ENCODE measurements at regions not wholly inside any gene's neighbourhood (a gene's known extent, or its start where the extent isn't known, plus 50 kb on each side); places are given as distances from the start of the nearest gene placed in this dataset.

DNA sequence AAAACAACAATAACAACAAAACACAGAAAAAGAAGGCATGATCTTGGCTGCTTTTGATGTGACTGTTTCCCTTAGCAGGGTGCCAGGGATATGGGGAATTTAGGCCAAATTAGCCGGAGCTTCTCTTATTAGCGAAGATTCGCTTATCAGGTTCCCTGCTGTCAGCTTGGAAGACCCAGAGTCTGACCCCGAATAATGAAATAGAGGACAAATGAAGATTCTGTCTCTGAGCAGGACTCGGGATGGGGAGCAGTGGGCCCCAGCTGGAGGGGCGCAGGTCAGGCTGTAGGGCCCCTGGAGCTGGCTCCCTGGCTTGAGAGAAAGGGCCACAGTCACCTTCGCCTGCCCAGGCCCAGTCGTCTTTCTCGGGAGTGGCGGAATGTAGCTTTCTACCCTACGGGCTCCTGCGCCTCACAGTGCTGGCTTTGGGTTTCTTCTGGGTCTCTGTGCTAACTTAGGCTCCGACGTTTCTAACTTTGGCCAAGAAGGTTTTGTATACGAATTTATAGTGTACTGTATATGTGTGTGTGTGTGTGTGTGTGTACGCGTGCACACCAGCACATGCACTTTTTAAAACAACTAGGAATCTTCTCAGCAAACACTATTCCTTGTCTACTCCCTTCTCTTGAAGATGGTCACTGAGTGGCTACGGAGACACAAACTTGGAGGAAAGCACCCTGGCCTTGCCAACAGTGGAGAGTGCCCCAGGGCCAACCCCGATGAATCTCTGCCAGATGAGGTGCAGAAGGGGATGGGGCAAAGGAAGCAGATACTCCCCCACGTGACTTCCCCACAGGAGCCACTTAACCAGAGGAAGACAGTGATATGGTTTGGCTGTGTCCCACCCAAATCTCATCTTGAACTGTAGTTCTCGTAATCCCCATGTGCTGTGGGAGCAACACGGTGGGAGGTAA, 195.6 kb upstream of the COPS8 start:
- Histone ChIP-seq H2AFZ (ENCODE audit: low read length) (no peak overlapping the region), H3K4me2 (ENCODE audit: insufficient read depth, low read length) (no peak overlapping the region), H3K4me1 (ENCODE audit: insufficient read depth, low read length) (peaks cover 5% of the 10 kb centered on the region), H4K20me1 (ENCODE audit: insufficient read depth, low read length) (no peaks in the 10 kb centered on the region), H3K27me3 (ENCODE audit: insufficient read depth, low read length) (no peaks in the 10 kb centered on the region), H3K79me2 (ENCODE audit: insufficient read depth, low read length) (no peaks in the 10 kb centered on the region), H3K9me3 (ENCODE audit: low read depth, low read length) (no peaks in the 10 kb centered on the region), H3K36me3 (ENCODE audit: insufficient read depth, low read length) (no peaks in the 10 kb centered on the region), H3K27ac (ENCODE audit: low read depth, low read length) (no peak overlapping the region), H3K4me3 (ENCODE audit: insufficient read depth, low read length) (no peak overlapping the region)
- DNase-seq (ENCODE audit: insufficient read length, low spot score, missing footprints), result peak; percentile 48
- TF ChIP-seq, protein P1, sequence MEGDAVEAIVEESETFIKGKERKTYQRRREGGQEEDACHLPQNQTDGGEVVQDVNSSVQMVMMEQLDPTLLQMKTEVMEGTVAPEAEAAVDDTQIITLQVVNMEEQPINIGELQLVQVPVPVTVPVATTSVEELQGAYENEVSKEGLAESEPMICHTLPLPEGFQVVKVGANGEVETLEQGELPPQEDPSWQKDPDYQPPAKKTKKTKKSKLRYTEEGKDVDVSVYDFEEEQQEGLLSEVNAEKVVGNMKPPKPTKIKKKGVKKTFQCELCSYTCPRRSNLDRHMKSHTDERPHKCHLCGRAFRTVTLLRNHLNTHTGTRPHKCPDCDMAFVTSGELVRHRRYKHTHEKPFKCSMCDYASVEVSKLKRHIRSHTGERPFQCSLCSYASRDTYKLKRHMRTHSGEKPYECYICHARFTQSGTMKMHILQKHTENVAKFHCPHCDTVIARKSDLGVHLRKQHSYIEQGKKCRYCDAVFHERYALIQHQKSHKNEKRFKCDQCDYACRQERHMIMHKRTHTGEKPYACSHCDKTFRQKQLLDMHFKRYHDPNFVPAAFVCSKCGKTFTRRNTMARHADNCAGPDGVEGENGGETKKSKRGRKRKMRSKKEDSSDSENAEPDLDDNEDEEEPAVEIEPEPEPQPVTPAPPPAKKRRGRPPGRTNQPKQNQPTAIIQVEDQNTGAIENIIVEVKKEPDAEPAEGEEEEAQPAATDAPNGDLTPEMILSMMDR (IDR thresholded peaks at IDR 0.05; ENCODE audit: extremely low read depth, low read depth, low read length), result no peak

DNA sequence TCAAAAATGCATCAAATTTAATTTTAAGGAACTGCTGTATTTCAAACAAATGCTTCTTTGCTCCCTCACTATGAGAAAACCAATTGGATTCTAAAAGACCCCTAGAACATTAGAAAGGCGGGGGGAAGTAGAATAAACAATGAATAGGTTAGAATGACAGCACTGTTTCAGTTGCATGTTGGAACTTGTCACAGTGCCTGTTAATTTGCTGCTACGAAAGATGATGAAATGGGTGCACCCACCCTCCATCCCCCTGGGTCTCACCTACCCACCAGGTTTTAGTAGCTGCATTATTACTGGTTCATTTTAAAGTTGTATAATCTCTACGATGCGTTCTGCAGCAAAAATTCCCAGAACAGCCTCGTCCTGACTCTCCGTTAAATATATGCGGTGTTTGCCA, 193.0 kb upstream of the COPS8 start:
- DNase-seq (ENCODE audit: insufficient read length, low spot score, missing footprints), result no peak
- H3K79me2 ChIP-seq (ENCODE audit: insufficient read depth, low read length), result no peaks in the 10 kb centered on the region
- peaks cover 2% of the 10 kb centered on the region for H3K4me1 ChIP-seq (ENCODE audit: insufficient read depth, low read length)
- H4K20me1 ChIP-seq (ENCODE audit: insufficient read depth, low read length), result no peaks in the 10 kb centered on the region
- TF ChIP-seq, protein P1 (IDR thresholded peaks at IDR 0.05; ENCODE audit: extremely low read depth, low read depth, low read length), result no peak
- no peak overlapping the region for H3K27ac ChIP-seq (ENCODE audit: low read depth, low read length)
- H3K36me3 ChIP-seq (ENCODE audit: insufficient read depth, low read length), result no peaks in the 10 kb centered on the region
- H3K27me3 ChIP-seq (ENCODE audit: insufficient read depth, low read length), result no peaks in the 10 kb centered on the region
- H3K4me2 ChIP-seq (ENCODE audit: insufficient read depth, low read length), result no peak overlapping the region
- no peak overlapping the region for H2AFZ ChIP-seq (ENCODE audit: low read length)
- H3K9me3 ChIP-seq (ENCODE audit: low read depth, low read length), result no peaks in the 10 kb centered on the region
- no peak overlapping the region for H3K4me3 ChIP-seq (ENCODE audit: insufficient read depth, low read length)

DNA sequence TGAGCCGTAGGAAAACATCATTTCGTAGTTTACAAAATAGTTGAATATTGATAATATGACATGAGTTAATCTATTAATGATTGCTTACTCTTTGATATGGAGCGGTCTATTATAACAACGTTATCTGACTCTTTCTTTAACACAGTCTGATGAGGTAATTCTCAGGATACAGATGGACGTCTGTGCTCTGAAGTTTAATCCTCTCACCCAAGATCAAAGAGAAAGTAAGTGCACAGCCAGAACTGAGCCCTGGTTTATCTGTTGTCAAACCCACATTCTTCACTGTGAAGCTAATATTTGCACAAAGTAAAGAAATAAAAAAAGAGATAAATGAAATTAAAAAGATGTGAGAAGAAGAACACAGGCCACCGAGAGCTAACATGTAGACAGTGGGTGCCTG, 190.9 kb upstream of the COPS8 start:
- Histone ChIP-seq H3K9me3 (ENCODE audit: low read depth, low read length) (no peaks in the 10 kb centered on the region), H3K4me2 (ENCODE audit: insufficient read depth, low read length) (no peak overlapping the region), H2AFZ (ENCODE audit: low read length) (no peak overlapping the region), H3K27ac (ENCODE audit: low read depth, low read length) (no peak overlapping the region), H3K36me3 (ENCODE audit: insufficient read depth, low read length) (no peaks in the 10 kb centered on the region), H3K79me2 (ENCODE audit: insufficient read depth, low read length) (no peaks in the 10 kb centered on the region), H3K4me1 (ENCODE audit: insufficient read depth, low read length) (no peaks in the 10 kb centered on the region), H4K20me1 (ENCODE audit: insufficient read depth, low read length) (no peaks in the 10 kb centered on the region), H3K27me3 (ENCODE audit: insufficient read depth, low read length) (no peaks in the 10 kb centered on the region), H3K4me3 (ENCODE audit: insufficient read depth, low read length) (no peak overlapping the region)
- TF ChIP-seq, protein P1 (IDR thresholded peaks at IDR 0.05; ENCODE audit: extremely low read depth, low read depth, low read length), result no peak
- no peak for DNase-seq (ENCODE audit: insufficient read length, low spot score, missing footprints)

DNA sequence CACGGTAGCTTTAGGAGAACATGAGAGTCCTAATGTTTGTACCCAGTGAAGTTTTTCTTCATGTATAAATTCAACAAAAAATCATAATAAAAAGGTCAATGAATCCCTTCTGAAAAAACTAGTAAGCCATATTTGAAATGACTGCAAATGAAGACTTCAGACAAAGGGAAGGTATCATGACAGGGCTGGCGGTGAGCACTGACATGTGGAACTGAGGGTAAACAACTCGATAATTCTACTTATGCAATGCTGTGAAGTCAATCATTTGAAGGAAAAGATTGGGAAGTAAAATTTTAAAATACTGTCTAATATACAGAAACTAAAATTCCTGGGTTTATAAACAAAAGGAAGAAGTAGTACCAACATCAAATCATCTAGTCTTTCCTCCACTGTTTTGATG, 190.2 kb upstream of the COPS8 start:
- Histone ChIP-seq H3K36me3 (ENCODE audit: insufficient read depth, low read length) (no peaks in the 10 kb centered on the region), H3K27me3 (ENCODE audit: insufficient read depth, low read length) (peaks cover under 1% of the 10 kb centered on the region), H3K4me1 (ENCODE audit: insufficient read depth, low read length) (no peaks in the 10 kb centered on the region), H4K20me1 (ENCODE audit: insufficient read depth, low read length) (no peaks in the 10 kb centered on the region), H2AFZ (ENCODE audit: low read length) (no peak overlapping the region), H3K27ac (ENCODE audit: low read depth, low read length) (no peak overlapping the region), H3K79me2 (ENCODE audit: insufficient read depth, low read length) (no peaks in the 10 kb centered on the region), H3K4me2 (ENCODE audit: insufficient read depth, low read length) (no peak overlapping the region), H3K9me3 (ENCODE audit: low read depth, low read length) (no peaks in the 10 kb centered on the region), H3K4me3 (ENCODE audit: insufficient read depth, low read length) (no peak overlapping the region)
- TF ChIP-seq, protein P1 (IDR thresholded peaks at IDR 0.05; ENCODE audit: extremely low read depth, low read depth, low read length), result no peak
- no peak for DNase-seq (ENCODE audit: insufficient read length, low spot score, missing footprints)
